Liver (tissue), 7 donors: ENCODE measurements at regions not wholly inside any gene's neighbourhood (a gene's known extent, or its start where the extent isn't known, plus 50 kb on each side); places are given as distances from the start of the nearest gene placed in this dataset.
"Not testable (repeated sequence)": the region's sequence is repeated elsewhere in the genome, so short reads cannot be mapped to it uniquely, and the experiment has no call there.

Source experiments
- DNase-seq: peaks from one replicate; pipeline ENCODE4 v3.0.0-alpha.2; 2017; ENCODE audit warnings: low spot score
- H3K27ac ChIP-seq, 2 donors: one replicate each; pipeline ENCODE4 v1.7.0; 2013; ENCODE audit warnings: inconsistent platforms in 2 of 2, low read length in 2 of 2, control low read depth in 1 of 2, low read depth in 1 of 2, mild to moderate bottlenecking in 1 of 2
- H3K27me3 ChIP-seq, 4 donors: one replicate each; pipeline versions ENCODE4 v1.6.1 to v1.7.0; 2013; ENCODE audit warnings: low read length in 3 of 4, inconsistent platforms in 1 of 4, mild to moderate bottlenecking in 1 of 4, moderate library complexity in 1 of 4; ENCODE audit not compliant: control insufficient read depth in 4 of 4, insufficient read depth in 4 of 4
- H3K36me3 ChIP-seq, 4 donors: one replicate each; pipeline versions ENCODE4 v1.6.1 to v1.7.0; 2013; ENCODE audit warnings: low read length in 3 of 4, mild to moderate bottlenecking in 3 of 4, low read depth in 1 of 4, moderate library complexity in 1 of 4; ENCODE audit not compliant: control insufficient read depth in 4 of 4, insufficient read depth in 3 of 4
- H3K4me1 ChIP-seq, 4 donors: one replicate each; pipeline versions ENCODE4 v1.6.1 to v1.7.0; 2013; ENCODE audit warnings: low read length in 3 of 4, mild to moderate bottlenecking in 3 of 4, moderate library complexity in 1 of 4; ENCODE audit not compliant: control insufficient read depth in 4 of 4, insufficient read depth in 4 of 4
- H3K4me3 ChIP-seq, 3 donors: one replicate each; pipeline versions ENCODE4 v1.6.1 to v1.7.0; 2013; ENCODE audit warnings: low read length in 3 of 3, control low read depth in 1 of 3, low read depth in 1 of 3, mild to moderate bottlenecking in 1 of 3
- H3K9ac ChIP-seq, 2 donors: one replicate each; pipeline ENCODE4 v1.7.0; 2013; ENCODE audit warnings: low read length in 2 of 2, mild to moderate bottlenecking in 2 of 2, moderate library complexity in 2 of 2, control low read depth in 1 of 2, low read depth in 1 of 2
- H3K9me3 ChIP-seq, 4 donors: one replicate each; pipeline versions ENCODE4 v1.6.1 to v1.7.0; 2013; ENCODE audit warnings: low read length in 3 of 4; ENCODE audit not compliant: control insufficient read depth in 4 of 4
- ATF3 ChIP-seq: IDR thresholded peaks from 2 replicates; pipeline ENCODE4 v1.6.1; 2016; ENCODE audit warnings: antibody characterized with exemption
- EGR1 ChIP-seq, 2 donors: IDR thresholded peaks; 2 replicates each; pipeline ENCODE4 v1.6.1; 2016 to 2018; ENCODE audit warnings: antibody characterized with exemption in 2 of 2, low read depth in 2 of 2
- FOXA1 ChIP-seq: IDR thresholded peaks from 2 replicates; pipeline ENCODE4 v1.6.1; 2016; ENCODE audit warnings: antibody characterized with exemption
- FOXA2 ChIP-seq: IDR thresholded peaks from 2 replicates; pipeline ENCODE4 v1.6.1; 2016; ENCODE audit warnings: antibody characterized with exemption
- HNF4A ChIP-seq, 2 donors: conservative IDR thresholded peaks; 2 replicates each; pipeline ENCODE4 v1.6.1; 2016; ENCODE audit warnings: antibody characterized with exemption in 2 of 2, mild to moderate bottlenecking in 2 of 2
- HNF4G ChIP-seq: IDR thresholded peaks from 2 replicates; pipeline ENCODE4 v1.6.1; 2016; ENCODE audit warnings: antibody characterized with exemption
- JUND ChIP-seq, 2 donors: IDR thresholded peaks; 2 replicates each; pipeline ENCODE4 v1.6.1; 2016; ENCODE audit warnings: antibody characterized with exemption in 2 of 2
- MAX ChIP-seq: IDR thresholded peaks from 2 replicates; pipeline ENCODE4 v1.6.1; 2016; ENCODE audit warnings: antibody characterized with exemption
- NR2F2 ChIP-seq: IDR thresholded peaks from 2 replicates; pipeline ENCODE4 v1.6.1; 2016; ENCODE audit warnings: antibody characterized with exemption
- RAD21 ChIP-seq, 2 donors: IDR thresholded peaks; 2 replicates each; pipeline ENCODE4 v1.6.1; 2016; ENCODE audit warnings: antibody characterized with exemption in 2 of 2, mild to moderate bottlenecking in 2 of 2
- REST ChIP-seq: IDR thresholded peaks from 2 replicates; pipeline ENCODE4 v1.6.1; 2016; ENCODE audit warnings: antibody characterized with exemption, mild to moderate bottlenecking
- SP1 ChIP-seq: IDR thresholded peaks from 2 replicates; pipeline ENCODE4 v1.6.1; 2018; ENCODE audit warnings: antibody characterized with exemption, mild to moderate bottlenecking
- TAF1 ChIP-seq: conservative IDR thresholded peaks from 2 replicates; pipeline ENCODE4 v1.6.1; 2016; ENCODE audit warnings: antibody characterized with exemption, mild to moderate bottlenecking
- YY1 ChIP-seq: IDR thresholded peaks from 2 replicates; pipeline ENCODE4 v1.6.1; 2016; ENCODE audit warnings: antibody characterized with exemption, mild to moderate bottlenecking
- ZBTB33 ChIP-seq: IDR thresholded peaks from 2 replicates; pipeline ENCODE4 v1.6.1; 2016; ENCODE audit warnings: antibody characterized with exemption
- WGBS: extraction: QIAGEN DNeasy Blood & Tissue Kit; methylation state at CpG from one replicate; pipeline ENCODE4 v1.1.7; 2013; 5-methylcytosine and 5-hydroxymethylcytosine counted together
- donor health status: healthy.
- donor health status: healthy.
- donor health status: healthy.
- donor health status: healthy.

- DNase-seq: no peak
- peaks cover 1 to 12% (median 3%) of the 10 kb centered on the region in 4 donors for H3K9me3 ChIP-seq
- no peak overlapping the region for H3K4me3 ChIP-seq
- no peaks in the 10 kb centered on the region for H3K27me3 ChIP-seq
- 82% methylated on average over 5 of the region's 5 CpGs for WGBS
- no peak overlapping the region for H3K9ac ChIP-seq
- no peak for TF ChIP-seq HNF4G
- no peak for TF ChIP-seq YY1
- no peak for TF ChIP-seq ZBTB33
- TF ChIP-seq RAD21 (IDR thresholded peaks at IDR 0.05): no peak
- no peak for TF ChIP-seq MAX
- no peak for TF ChIP-seq FOXA2
- no peak for TF ChIP-seq FOXA1
- no peak for TF ChIP-seq REST
- no peak for TF ChIP-seq JUND (IDR thresholded peaks at IDR 0.05)
- no peak for TF ChIP-seq NR2F2
- no peak for TF ChIP-seq EGR1 (IDR thresholded peaks at IDR 0.05; ENCODE audit: low read depth in 2 of 2)
- no peak for TF ChIP-seq TAF1
- TF ChIP-seq SP1: no peak
- TF ChIP-seq ATF3: no peak
- no peak for TF ChIP-seq HNF4A (conservative IDR thresholded peaks at IDR 0.05)
- H3K36me3 ChIP-seq: no peaks in the 10 kb centered on the region
- H3K27ac ChIP-seq: no peak overlapping the region
- H3K4me1 ChIP-seq: peaks cover 0 to 6% (median 4%) of the 10 kb centered on the region in 4 donors
Observed at GRCh38 chr14:101322223-101322622, 239.1 kb upstream of the DIO3 start.

GRCh38 chr14:101323111-101323510 is 238.2 kb upstream of the DIO3 start:
- 93% methylated on average over 4 of the region's 4 CpGs for WGBS
- no peaks in the 10 kb centered on the region for H3K36me3 ChIP-seq
- peaks cover 3 to 7% (median 4%) of the 10 kb centered on the region in 4 donors for H3K4me1 ChIP-seq
- H3K27ac ChIP-seq: no peak overlapping the region
- TF ChIP-seq NR2F2: no peak
- TF ChIP-seq ZBTB33: no peak
- no peak for TF ChIP-seq YY1
- TF ChIP-seq FOXA1: no peak
- TF ChIP-seq HNF4A (conservative IDR thresholded peaks at IDR 0.05): no peak
- H3K9ac ChIP-seq: no peak overlapping the region
- H3K4me3 ChIP-seq: no peak overlapping the region
- H3K27me3 ChIP-seq: no peaks in the 10 kb centered on the region
- DNase-seq: no peak
- peaks cover 1 to 12% (median 3%) of the 10 kb centered on the region in 4 donors for H3K9me3 ChIP-seq

GRCh38 chr14:101323614-101324235 is 237.6 kb upstream of the DIO3 start:
- DNase-seq, H3K9ac ChIP-seq, H3K27ac ChIP-seq, H3K27me3 ChIP-seq, H3K36me3 ChIP-seq, H3K4me3 ChIP-seq: not testable (repeated sequence)
- H3K4me1 ChIP-seq: peaks cover 4 to 13% (median 9%) of the 10 kb centered on the region in 4 donors
- peaks cover 1 to 12% (median 3%) of the 10 kb centered on the region in 4 donors for H3K9me3 ChIP-seq
- WGBS: 95% methylated on average over 7 of the region's 7 CpGs
